IMR-90 (cell line): ENCODE measurements at regions not wholly inside any gene's neighbourhood (a gene's known extent, or its start where the extent isn't known, plus 50 kb on each side); places are given as distances from the start of the nearest gene placed in this dataset.

Experiments used
- ATAC-seq: fragments of 200-7000 bp; cut with Tn5 transposase; 2 replicates; pipeline ENCODE4 v1.9.1; 2020; ENCODE audit warnings: low read depth, mild to moderate bottlenecking, moderate library complexity
- BruUV-seq: library from RNA; stranded (reverse); fragments of 400-500 nt; replicated peaks from 2 replicates; lab custom pipeline; 2021; lab: Mats Ljungman, UMichigan
- CTCF ChIA-PET: fragments of 300-600 bp; formaldehyde crosslinking; extraction: SDS; loops from one replicate; lab custom pipeline; 2021; ENCODE audit warnings: antibody characterized with exemption; lab: Yijun Ruan, JAX
- POLR2A ChIA-PET: fragments of 300-600 bp; sonication (Branson Sonifier 250); formaldehyde crosslinking; loops from one replicate; lab custom pipeline; 2022; ENCODE audit warnings: antibody characterized with exemption; ENCODE audit not compliant: unreplicated experiment; lab: Charles Lee
- DNase-seq: peaks from one replicate; pipeline ENCODE4 v3.0.0; 2013
- H2AFZ ChIP-seq: replicated peaks from 2 replicates; pipeline ENCODE3; 2013; ENCODE audit warnings: low read length, mild to moderate bottlenecking; ENCODE audit not compliant: poor library complexity
- H2AK5ac ChIP-seq: 2 replicates; pipeline ENCODE4 v1.6.1; 2013; ENCODE audit warnings: low read depth, low read length, inconsistent platforms
- H2AK9ac ChIP-seq: replicated peaks from 2 replicates; pipeline ENCODE3; 2013; ENCODE audit warnings: mild to moderate bottlenecking, low read depth, low read length, moderate library complexity; ENCODE audit not compliant: poor library complexity
- H2BK120ac ChIP-seq: 2 replicates; pipeline ENCODE4 v1.6.1; 2013; ENCODE audit warnings: low read depth, low read length, inconsistent platforms
- H2BK15ac ChIP-seq: 3 replicates; pipeline ENCODE4 v1.6.1; 2013; ENCODE audit warnings: low read depth, low read length, inconsistent platforms
- H2BK20ac ChIP-seq: 2 replicates; pipeline ENCODE4 v1.6.1; 2013; ENCODE audit warnings: low read depth, mild to moderate bottlenecking, inconsistent platforms, low read length, moderate library complexity
- H2BK5ac ChIP-seq: 2 replicates; pipeline ENCODE4 v1.6.1; 2013; ENCODE audit warnings: mild to moderate bottlenecking, low read depth, low read length, inconsistent platforms; ENCODE audit not compliant: poor library complexity, severe bottlenecking
- H3K14ac ChIP-seq: replicated peaks from 2 replicates; pipeline ENCODE4 v1.6.1; 2013; ENCODE audit warnings: low read depth, low read length, inconsistent platforms
- H3K18ac ChIP-seq: 2 replicates; pipeline ENCODE4 v1.6.1; 2013; ENCODE audit warnings: low read depth, low read length, control low read depth
- H3K23ac ChIP-seq: 2 replicates; pipeline ENCODE4 v1.6.1; 2013; ENCODE audit warnings: low read depth, low read length, inconsistent platforms
- H3K27ac ChIP-seq: 2 replicates; pipeline ENCODE4 v1.5.1; 2013; ENCODE audit warnings: mild to moderate bottlenecking, control low read depth, low read length; ENCODE audit not compliant: insufficient read depth
- H3K27me3 ChIP-seq: 2 replicates; pipeline ENCODE4 v1.6.1; 2013; ENCODE audit warnings: low read length; ENCODE audit not compliant: control insufficient read depth, insufficient read depth
- H3K36me3 ChIP-seq: 2 replicates; pipeline ENCODE4 v1.6.1; 2013; ENCODE audit warnings: low read length, mixed read lengths; ENCODE audit not compliant: control insufficient read depth, insufficient read depth
- H3K4ac ChIP-seq: 2 replicates; pipeline ENCODE4 v1.6.1; 2013; ENCODE audit warnings: low read depth, low read length, inconsistent platforms
- H3K4me1 ChIP-seq: 2 replicates; pipeline ENCODE4 v1.6.1; 2013; ENCODE audit warnings: low read length, mixed read lengths; ENCODE audit not compliant: control insufficient read depth, insufficient read depth
- H3K4me2 ChIP-seq: 2 replicates; pipeline ENCODE4 v1.6.1; 2013; ENCODE audit warnings: low read depth, mild to moderate bottlenecking, control low read depth, low read length, moderate library complexity
- H3K4me3 ChIP-seq: 2 replicates; pipeline ENCODE4 v1.5.1; 2013; ENCODE audit warnings: low read depth, mild to moderate bottlenecking, control low read depth, low read length, moderate library complexity; ENCODE audit not compliant: insufficient read depth
- H3K56ac ChIP-seq: 2 replicates; pipeline ENCODE4 v1.6.1; 2013; ENCODE audit warnings: low read length, inconsistent platforms; ENCODE audit not compliant: insufficient read depth; ENCODE audit errors: extremely low read depth
- H3K79me1 ChIP-seq, 2 experiments: 2 replicates each; pipeline ENCODE4 v1.6.1; 2013; ENCODE audit warnings: low read length in 2 of 2, inconsistent platforms in 1 of 2, low read depth in 1 of 2
- H3K9ac ChIP-seq: 2 replicates; pipeline ENCODE4 v1.6.1; 2013; ENCODE audit warnings: low read depth, low read length, control low read depth
- H3K9me1 ChIP-seq: 2 replicates; pipeline ENCODE4 v1.6.1; 2013; ENCODE audit warnings: low read length, inconsistent platforms; ENCODE audit not compliant: insufficient read depth
- H3K9me3 ChIP-seq: 2 replicates; pipeline ENCODE4 v1.6.1; 2013; ENCODE audit warnings: low read length; ENCODE audit not compliant: control insufficient read depth, insufficient read depth
- H4K20me1 ChIP-seq: 2 replicates; pipeline ENCODE4 v1.6.1; 2013; ENCODE audit warnings: low read length, inconsistent platforms; ENCODE audit not compliant: insufficient read depth
- H4K5ac ChIP-seq: 2 replicates; pipeline ENCODE4 v1.6.1; 2013; ENCODE audit warnings: mild to moderate bottlenecking, low read depth, low read length, control low read depth
- H4K8ac ChIP-seq, 2 experiments: 2 replicates each; pipeline ENCODE4 v1.6.1; 2013; ENCODE audit warnings: low read depth in 2 of 2, low read length in 2 of 2, control low read depth in 1 of 2, inconsistent platforms in 1 of 2
- H4K91ac ChIP-seq: 2 replicates; pipeline ENCODE4 v1.6.1; 2013; ENCODE audit warnings: low read depth, low read length, inconsistent platforms; ENCODE audit not compliant: insufficient read depth
- BHLHE40 ChIP-seq: fragments of 150-350 bp; IDR thresholded peaks from 2 replicates; pipeline ENCODE4 v1.6.1; 2016; ENCODE audit warnings: mild to moderate bottlenecking, low read depth, low read length
- CEBPB ChIP-seq: IDR thresholded peaks from 2 replicates; pipeline ENCODE4 v1.6.1; 2012; ENCODE audit warnings: low read depth, low read length, improper control_type of control experiment
- CHD1 ChIP-seq: IDR thresholded peaks from 2 replicates; pipeline ENCODE4 v1.6.1; 2012; ENCODE audit warnings: low read depth, low read length, improper control_type of control experiment
- CTCF ChIP-seq: conservative IDR thresholded peaks from 2 replicates; pipeline ENCODE4 v1.5.1; 2012; ENCODE audit warnings: mild to moderate bottlenecking, low read depth, low read length, improper control_type of control experiment
- ELK1 ChIP-seq: fragments of 150-350 bp; IDR thresholded peaks from 2 replicates; pipeline ENCODE4 v1.6.1; 2016; ENCODE audit warnings: low read depth, mild to moderate bottlenecking, low read length, moderate library complexity, borderline replicate concordance
- MAFK ChIP-seq: IDR thresholded peaks from 2 replicates; pipeline ENCODE4 v1.6.1; 2012; ENCODE audit warnings: low read depth, low read length, improper control_type of control experiment
- MXI1 ChIP-seq: IDR thresholded peaks from 2 replicates; pipeline ENCODE4 v1.6.1; 2012; ENCODE audit warnings: low read depth, mild to moderate bottlenecking, low read length, moderate library complexity, borderline replicate concordance
- POLR2A ChIP-seq: IDR thresholded peaks from 2 replicates; pipeline ENCODE4 v1.6.1; 2012; ENCODE audit warnings: mild to moderate bottlenecking, low read depth, low read length
- RAD21 ChIP-seq: IDR thresholded peaks from 2 replicates; pipeline ENCODE4 v1.6.1; 2012; ENCODE audit warnings: low read length, improper control_type of control experiment
- RCOR1 ChIP-seq: IDR thresholded peaks from 2 replicates; pipeline ENCODE4 v1.6.1; 2012; ENCODE audit warnings: mild to moderate bottlenecking, low read length, improper control_type of control experiment; ENCODE audit not compliant: insufficient replicate concordance
- RFX5 ChIP-seq: IDR thresholded peaks from 2 replicates; pipeline ENCODE4 v1.8.0; 2012; ENCODE audit warnings: low read depth, mild to moderate bottlenecking, low read length, moderate library complexity
- SMC3 ChIP-seq: fragments of 150-350 bp; IDR thresholded peaks from 2 replicates; pipeline ENCODE4 v1.6.1; 2016; ENCODE audit warnings: low read depth, mild to moderate bottlenecking, antibody characterized with exemption, low read length, moderate library complexity
- WGBS, 2 experiments: methylation state at CpG; one replicate each; pipeline versions ENCODE4 v1.1.5 to v1.1.7; 2013; ENCODE audit warnings: missing lambda C conversion rate in 2 of 2; ENCODE audit not compliant: insufficient read length in 1 of 2; ENCODE audit errors: extremely low coverage in 2 of 2; 5-methylcytosine and 5-hydroxymethylcytosine counted together
- dilution Hi-C: fragments of 300-500 bp; cut with HindIII; formaldehyde crosslinking; loops from one replicate; pipeline ENCODE4 v1.14.3; 2018; ENCODE audit warnings: low sequenced_read_pairs; ENCODE audit not compliant: unreplicated experiment
- in situ Hi-C: fragments of 300-500 bp; cut with MboI; formaldehyde crosslinking; loops from 3 replicates; pipeline ENCODE4 v1.14.3; 2019; ENCODE audit warnings: low sequenced_read_pairs, inconsistent platforms, mixed read lengths
- intact Hi-C: fragments of 100-400 bp; cut with micrococcal nuclease; formaldehyde crosslinking; loops from 2 replicates; pipeline ENCODE4 v1.10.0; 2022

- no peak for TF ChIP-seq SMC3
Measured at GRCh38 chr6:951399-952181, 258.7 kb upstream of the EXOC2 start (continued).

DNA sequence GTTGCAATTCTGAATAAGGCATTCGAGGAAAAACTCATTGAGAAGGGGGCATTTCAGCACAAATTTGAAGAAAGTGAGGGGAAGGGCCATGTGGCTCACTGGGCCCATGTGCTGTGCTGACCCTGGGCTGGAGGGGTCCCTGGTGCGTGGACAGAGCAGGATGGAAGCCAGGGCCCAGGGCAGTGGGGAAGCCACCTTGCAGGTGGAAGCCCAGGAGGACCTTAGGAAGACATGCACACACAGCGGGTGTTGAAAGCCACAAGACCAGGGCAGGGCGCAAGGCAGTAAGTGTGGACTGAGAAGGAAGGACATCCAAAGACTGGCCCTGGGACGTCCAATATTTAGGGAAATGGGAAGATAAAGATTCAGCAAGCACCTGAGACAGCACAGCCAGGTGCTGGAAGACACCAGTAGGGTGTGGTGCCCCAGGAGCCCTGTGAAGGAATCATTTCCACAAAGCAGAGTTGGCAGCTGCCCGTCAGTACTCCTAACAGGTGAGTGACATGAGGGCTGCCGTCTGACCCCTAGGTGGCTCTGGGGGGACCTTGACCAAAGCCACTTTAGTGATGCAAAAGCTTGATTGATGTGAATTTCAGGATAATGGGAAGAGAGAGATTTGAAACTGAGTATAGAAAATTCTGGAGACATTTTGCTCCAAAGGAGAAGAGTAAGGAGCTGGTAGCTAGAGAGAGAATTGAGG is 254.4 kb upstream of the EXOC2 start:
- ATAC-seq (no peak), DNase-seq (no peak)
- H3K4me1 ChIP-seq: no peaks in the 10 kb centered on the region
- no peak overlapping the region; the same call in 1 of the 2 replicates for H3K18ac ChIP-seq
- intact Hi-C loops (no loop called here), in situ Hi-C loops (no loop called here), dilution Hi-C loops (no loop called here)
- no peak overlapping the region for H3K4me2 ChIP-seq
- no peak overlapping the region for H2BK15ac ChIP-seq
- no peak overlapping the region for H3K23ac ChIP-seq
- no peak overlapping the region for H4K91ac ChIP-seq
- H3K4me3 ChIP-seq: no peak overlapping the region
- H2BK120ac ChIP-seq: no peak overlapping the region
- no peak overlapping the region for H3K56ac ChIP-seq
- no peak overlapping the region for H3K14ac ChIP-seq
- CTCF ChIA-PET: interaction anchor here (0.9 kb wide), 1 partner anchor 353 kb away, joined by 3 read pairs; no protein-coding TSS in a partner anchor
- H3K36me3 ChIP-seq: no peaks in the 10 kb centered on the region
- peaks cover 4% of the 10 kb centered on the region for H3K9me3 ChIP-seq
- H4K8ac ChIP-seq: no peak overlapping the region
- no peaks in the 10 kb centered on the region for H3K79me1 ChIP-seq
- H2AK5ac ChIP-seq: no peak overlapping the region
- H3K9ac ChIP-seq: no peak overlapping the region
- no peaks in the 10 kb centered on the region for H4K20me1 ChIP-seq
- no peak overlapping the region for H4K5ac ChIP-seq
- no peak overlapping the region for H2AFZ ChIP-seq
- POLR2A ChIA-PET: no interaction called here
- BruUV-seq: no TSS peak
- no peak overlapping the region for H2BK5ac ChIP-seq
- H3K27ac ChIP-seq: no peak overlapping the region
- H3K27me3 ChIP-seq: peaks cover 3% of the 10 kb centered on the region; the same call in 1 of the 2 replicates
- 57% methylated on average over 6 of the region's 7 CpGs; no CpG with 5 or more reads in 1 of the 2 experiments for whole genome bisulfite sequencing, 2 experiments
- H3K9me1 ChIP-seq: no peaks in the 10 kb centered on the region
- H2AK9ac ChIP-seq: no peak overlapping the region
- H2BK20ac ChIP-seq: no peak overlapping the region
- no peak overlapping the region for H3K4ac ChIP-seq
- TF ChIP-seq BHLHE40 (no peak), RFX5 (no peak), RAD21 (no peak), CEBPB (no peak), CHD1 (no peak), RCOR1 (no peak), CTCF (no peak), POLR2A (no peak), ELK1 (no peak), MAFK (no peak), MXI1 (no peak)
